Hepatocyte (in vitro differentiated cells): ENCODE measurements at regions not wholly inside any gene's neighbourhood (a gene's known extent, or its start where the extent isn't known, plus 50 kb on each side); places are given as distances from the start of the nearest gene placed in this dataset.

Experiments used
- DNase-seq: peaks from one replicate; pipeline ENCODE4 v3.0.0-alpha.2; 2016; ENCODE audit warnings: low spot score
- H2AFZ ChIP-seq: fragments of 200-600 bp; sonication (generic); 2 replicates; pipeline ENCODE4 v1.6.0; 2016; ENCODE audit warnings: antibody characterized with exemption, mild to moderate bottlenecking
- H3K27ac ChIP-seq: fragments of 200-600 bp; sonication (generic); 2 replicates; pipeline ENCODE4 v1.5.1; 2016; ENCODE audit warnings: mild to moderate bottlenecking
- H3K27me3 ChIP-seq: fragments of 200-600 bp; sonication (generic); 2 replicates; pipeline ENCODE4 v1.6.1; 2016
- H3K36me3 ChIP-seq: fragments of 200-600 bp; sonication (generic); replicated peaks from 2 replicates; pipeline ENCODE4 v1.5.1; 2016; ENCODE audit warnings: low read depth; ENCODE audit not compliant: insufficient read depth
- H3K4me1 ChIP-seq: fragments of 200-600 bp; sonication (generic); 2 replicates; pipeline ENCODE4 v1.5.1; 2016; ENCODE audit warnings: mild to moderate bottlenecking, moderate library complexity; ENCODE audit not compliant: insufficient read depth
- H3K4me2 ChIP-seq: fragments of 200-600 bp; sonication (generic); 2 replicates; pipeline ENCODE4 v1.6.0; 2016
- H3K4me3 ChIP-seq: fragments of 200-600 bp; sonication (generic); 2 replicates; pipeline ENCODE4 v1.5.1; 2016; ENCODE audit warnings: mild to moderate bottlenecking
- H3K79me2 ChIP-seq: fragments of 200-600 bp; sonication (generic); 2 replicates; pipeline ENCODE4 v1.6.0; 2017; ENCODE audit warnings: mild to moderate bottlenecking
- H3K9me2 ChIP-seq: fragments of 200-600 bp; sonication (generic); replicated peaks from 2 replicates; pipeline ENCODE4 v1.6.0; 2017; ENCODE audit warnings: mild to moderate bottlenecking; ENCODE audit not compliant: insufficient read depth
- H3K9me3 ChIP-seq: fragments of 200-600 bp; sonication (generic); 2 replicates; pipeline ENCODE4 v1.5.1; 2016; ENCODE audit warnings: low read depth, mild to moderate bottlenecking
- H4K20me1 ChIP-seq: fragments of 200-600 bp; sonication (generic); 2 replicates; pipeline ENCODE4 v1.6.0; 2016; ENCODE audit warnings: mild to moderate bottlenecking; ENCODE audit not compliant: insufficient read depth, poor library complexity, severe bottlenecking
- EZH2 ChIP-seq: fragments of 200-600 bp; sonication (generic); IDR thresholded peaks from 2 replicates; pipeline ENCODE4 v1.6.1; 2016; ENCODE audit warnings: antibody characterized with exemption, mild to moderate bottlenecking, borderline replicate concordance
- EZH2phosphoT487 ChIP-seq: fragments of 200-600 bp; sonication (generic); IDR thresholded peaks from one replicate; pipeline ENCODE4 v1.6.1; 2018; ENCODE audit warnings: antibody characterized with exemption, mild to moderate bottlenecking, low read depth, moderate library complexity; ENCODE audit not compliant: unreplicated experiment, severe bottlenecking
- WGBS: methylation state at CpG from one replicate; pipeline ENCODE4 v1.1.6; 2016; ENCODE audit warnings: low lambda C conversion rate; ENCODE audit errors: missing lambda C conversion rate; 5-methylcytosine and 5-hydroxymethylcytosine counted together
- TF ChIP-seq, protein P1 (sequence below): fragments of 200-600 bp; sonication (generic); IDR thresholded peaks from 2 replicates; pipeline ENCODE4 v1.5.1; 2016; ENCODE audit warnings: antibody characterized with exemption, mild to moderate bottlenecking; ENCODE audit not compliant: poor library complexity

DNA sequence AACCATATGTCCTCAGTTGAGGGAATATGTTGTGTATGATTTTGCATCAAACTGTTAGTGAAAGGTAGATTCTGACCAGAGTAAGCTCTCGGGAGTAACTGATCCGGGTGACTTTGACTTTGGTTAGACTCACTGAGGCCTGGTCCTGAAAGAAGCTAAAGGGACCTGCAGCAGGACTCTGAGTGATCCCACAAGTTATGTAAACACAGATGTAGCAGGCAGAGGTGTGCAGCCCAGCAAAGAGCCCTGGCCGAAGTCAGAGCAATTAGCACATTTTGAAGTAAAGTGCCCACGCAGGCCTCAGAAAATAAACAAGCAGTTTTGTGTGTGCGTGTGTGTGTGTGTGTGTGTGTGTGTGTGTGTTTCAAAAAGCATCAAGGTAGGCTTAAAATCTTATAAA, 245.6 kb upstream of the FERD3L start:
- no peak overlapping the region for H3K4me2 ChIP-seq
- no peaks in the 10 kb centered on the region for H3K36me3 ChIP-seq
- no peaks in the 10 kb centered on the region for H3K9me2 ChIP-seq
- TF ChIP-seq, protein P1, sequence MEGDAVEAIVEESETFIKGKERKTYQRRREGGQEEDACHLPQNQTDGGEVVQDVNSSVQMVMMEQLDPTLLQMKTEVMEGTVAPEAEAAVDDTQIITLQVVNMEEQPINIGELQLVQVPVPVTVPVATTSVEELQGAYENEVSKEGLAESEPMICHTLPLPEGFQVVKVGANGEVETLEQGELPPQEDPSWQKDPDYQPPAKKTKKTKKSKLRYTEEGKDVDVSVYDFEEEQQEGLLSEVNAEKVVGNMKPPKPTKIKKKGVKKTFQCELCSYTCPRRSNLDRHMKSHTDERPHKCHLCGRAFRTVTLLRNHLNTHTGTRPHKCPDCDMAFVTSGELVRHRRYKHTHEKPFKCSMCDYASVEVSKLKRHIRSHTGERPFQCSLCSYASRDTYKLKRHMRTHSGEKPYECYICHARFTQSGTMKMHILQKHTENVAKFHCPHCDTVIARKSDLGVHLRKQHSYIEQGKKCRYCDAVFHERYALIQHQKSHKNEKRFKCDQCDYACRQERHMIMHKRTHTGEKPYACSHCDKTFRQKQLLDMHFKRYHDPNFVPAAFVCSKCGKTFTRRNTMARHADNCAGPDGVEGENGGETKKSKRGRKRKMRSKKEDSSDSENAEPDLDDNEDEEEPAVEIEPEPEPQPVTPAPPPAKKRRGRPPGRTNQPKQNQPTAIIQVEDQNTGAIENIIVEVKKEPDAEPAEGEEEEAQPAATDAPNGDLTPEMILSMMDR = no peak
- TF ChIP-seq EZH2 (no peak), EZH2phosphoT487 (no peak)
- H2AFZ ChIP-seq = no peak overlapping the region
- H3K4me1 ChIP-seq = no peaks in the 10 kb centered on the region
- H3K4me3 ChIP-seq = no peak overlapping the region
- 24% methylated on average over 5 of the region's 5 CpGs for WGBS
- no peaks in the 10 kb centered on the region for H3K79me2 ChIP-seq
- DNase-seq = no peak
- no peaks in the 10 kb centered on the region for H3K9me3 ChIP-seq
- H4K20me1 ChIP-seq = no peaks in the 10 kb centered on the region
- no peak overlapping the region for H3K27ac ChIP-seq
- H3K27me3 ChIP-seq = no peaks in the 10 kb centered on the region

DNA sequence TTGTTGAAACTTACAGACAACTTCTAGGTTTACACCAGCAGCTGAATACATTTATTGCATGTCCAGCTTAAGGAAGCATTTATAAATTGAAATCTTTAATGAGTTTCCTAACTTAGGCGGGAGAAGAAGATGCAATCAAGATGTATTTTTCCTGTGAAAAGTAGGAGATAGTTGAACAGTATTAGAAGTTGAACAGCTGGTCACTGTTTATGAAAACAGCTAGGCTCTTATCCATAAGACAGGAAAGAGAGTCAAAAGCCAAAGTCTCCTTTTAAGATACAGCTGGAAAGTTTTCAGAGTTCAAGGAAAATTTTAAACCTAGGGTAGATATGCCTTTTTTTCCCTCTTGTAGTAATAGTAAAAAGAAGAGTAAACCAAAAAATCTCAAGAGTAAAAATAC, 236.1 kb upstream of the FERD3L start:
- 27% methylated on average over 1 of the region's 1 CpG for WGBS
- no peak overlapping the region for H3K4me2 ChIP-seq
- no peaks in the 10 kb centered on the region for H3K9me2 ChIP-seq
- no peaks in the 10 kb centered on the region for H3K9me3 ChIP-seq
- no peak for DNase-seq
- no peak overlapping the region for H2AFZ ChIP-seq
- H3K27ac ChIP-seq = no peak overlapping the region
- H3K4me1 ChIP-seq = peaks cover 17% of the 10 kb centered on the region
- no peaks in the 10 kb centered on the region for H3K36me3 ChIP-seq
- H3K27me3 ChIP-seq = no peaks in the 10 kb centered on the region
- TF ChIP-seq, protein P1 = no peak
- H4K20me1 ChIP-seq = no peaks in the 10 kb centered on the region
- no peaks in the 10 kb centered on the region for H3K79me2 ChIP-seq
- H3K4me3 ChIP-seq = no peak overlapping the region

DNA sequence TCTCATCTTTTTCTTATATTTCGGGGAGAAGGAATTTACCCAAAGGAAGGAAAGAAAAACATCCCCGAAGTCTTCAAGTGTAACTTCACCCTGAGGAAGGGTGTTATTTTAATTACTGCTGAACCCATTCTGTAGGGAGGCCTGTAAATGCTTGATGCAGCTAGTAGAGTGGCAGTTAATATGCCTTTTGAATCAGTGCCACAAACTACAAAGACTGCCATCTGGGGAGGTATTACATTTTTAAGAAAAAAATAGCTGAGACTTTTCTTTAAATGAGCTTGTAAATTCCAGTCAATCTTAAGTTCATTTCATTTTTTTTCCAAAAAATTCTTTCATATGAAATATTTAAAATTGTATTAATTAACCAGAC, 233.1 kb upstream of the FERD3L start:
- no peaks in the 10 kb centered on the region for H3K79me2 ChIP-seq
- TF ChIP-seq EZH2 = no peak
- TF ChIP-seq, protein P1 = no peak
- TF ChIP-seq EZH2phosphoT487 = no peak
- H3K9me2 ChIP-seq = no peaks in the 10 kb centered on the region
- H3K9me3 ChIP-seq = no peaks in the 10 kb centered on the region
- no peak for DNase-seq
- peak overlapping the region; percentile 49 for H3K27ac ChIP-seq
- H3K4me1 ChIP-seq = peaks cover 17% of the 10 kb centered on the region
- H3K4me3 ChIP-seq = no peak overlapping the region
- peak overlapping the region; percentile 65 for H3K4me2 ChIP-seq
- H4K20me1 ChIP-seq = no peaks in the 10 kb centered on the region
- H3K36me3 ChIP-seq = no peaks in the 10 kb centered on the region
- WGBS = 51% methylated on average over 2 of the region's 2 CpGs
- H3K27me3 ChIP-seq = no peaks in the 10 kb centered on the region
- H2AFZ ChIP-seq = peak overlapping the region; percentile 42
